Jurkat, Clone E6-1 (cell line): ENCODE measurements at regions not wholly inside any gene's neighbourhood (a gene's known extent, or its start where the extent isn't known, plus 50 kb on each side); places are given as distances from the start of the nearest gene placed in this dataset.
"Not testable (repeated sequence)": the region's sequence is repeated elsewhere in the genome, so short reads cannot be mapped to it uniquely, and the experiment has no call there.

Experiments
- DNase-seq: peaks from one replicate; pipeline ENCODE4 v3.0.0-alpha.2; 2011; ENCODE audit warnings: low read depth, low spot score
- H3K4me3 ChIP-seq: 2 replicates; pipeline ENCODE4 v1.5.1; 2011; ENCODE audit warnings: mild to moderate bottlenecking, low read length, control low read depth, moderate library complexity

- no peak overlapping the region for H3K4me3 ChIP-seq
- no peak for DNase-seq
These were observed 267.6 kb upstream of the SLITRK6 start for GRCh38 chr13:86066611-86067365.

- no peak for DNase-seq
These were observed 252.9 kb upstream of the SLITRK6 start for GRCh38 chr13:86052141-86052540.

GRCh38 chr13:86051134-86052103, 252.2 kb upstream of the SLITRK6 start:
- no peak for DNase-seq
- H3K4me3 ChIP-seq, result no peak overlapping the region

More at GRCh38 chr13:86052141-86052540, 252.9 kb upstream of the SLITRK6 start:
- no peak overlapping the region for H3K4me3 ChIP-seq

DNA sequence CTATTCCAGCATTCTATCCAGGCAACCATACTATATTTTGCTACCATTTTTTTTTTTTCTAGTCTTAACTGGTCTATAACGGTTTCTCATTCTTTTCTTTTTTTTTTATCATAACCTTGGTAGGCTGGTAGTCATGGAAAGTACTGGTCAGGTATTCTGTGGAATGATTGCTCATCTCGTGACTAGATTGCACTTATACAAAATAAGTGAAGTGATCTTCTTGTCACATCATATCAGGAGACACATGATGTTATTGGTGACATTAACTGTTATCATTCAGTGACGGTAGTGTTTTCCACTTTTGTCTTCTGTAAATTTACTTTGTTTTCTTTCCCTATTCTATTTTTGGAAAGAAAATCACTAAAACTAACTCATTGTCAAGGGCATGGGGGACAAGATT, 239.3 kb upstream of the SLITRK6 start:
- no peak for DNase-seq
- no peak overlapping the region for H3K4me3 ChIP-seq

DNA sequence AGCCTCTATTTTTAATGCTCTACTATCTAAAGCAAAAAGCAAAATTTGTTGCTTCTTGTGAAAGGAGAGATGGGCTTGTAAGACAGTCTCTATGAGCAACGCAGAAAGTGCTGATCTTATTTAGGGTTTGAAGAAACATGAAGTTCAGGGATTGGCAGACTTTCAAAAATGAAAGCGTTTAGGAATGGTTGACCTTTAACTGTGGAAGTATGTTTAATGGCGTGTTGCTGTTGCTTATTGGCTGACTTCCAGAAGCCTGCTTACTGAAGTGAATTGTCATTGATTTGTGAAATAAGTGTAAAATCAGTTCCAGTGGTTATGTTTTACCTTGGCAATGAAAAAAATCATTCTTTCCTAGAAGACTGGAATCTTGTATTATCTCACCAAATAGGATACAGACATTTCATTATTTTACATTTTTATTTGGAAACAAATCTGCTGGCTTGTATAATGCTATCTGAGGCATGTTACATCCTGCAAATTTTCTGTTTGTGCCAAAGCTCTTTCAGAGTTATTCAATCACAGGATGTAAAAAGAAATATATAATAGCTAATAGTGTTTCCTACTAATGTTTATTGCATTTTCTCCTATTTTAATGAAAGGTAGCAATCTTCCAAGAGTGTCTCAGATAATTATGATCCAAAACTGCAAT, 221.3 kb upstream of the SLITRK6 start:
- H3K4me3 ChIP-seq, result no peak overlapping the region
- DNase-seq, result no peak

DNA sequence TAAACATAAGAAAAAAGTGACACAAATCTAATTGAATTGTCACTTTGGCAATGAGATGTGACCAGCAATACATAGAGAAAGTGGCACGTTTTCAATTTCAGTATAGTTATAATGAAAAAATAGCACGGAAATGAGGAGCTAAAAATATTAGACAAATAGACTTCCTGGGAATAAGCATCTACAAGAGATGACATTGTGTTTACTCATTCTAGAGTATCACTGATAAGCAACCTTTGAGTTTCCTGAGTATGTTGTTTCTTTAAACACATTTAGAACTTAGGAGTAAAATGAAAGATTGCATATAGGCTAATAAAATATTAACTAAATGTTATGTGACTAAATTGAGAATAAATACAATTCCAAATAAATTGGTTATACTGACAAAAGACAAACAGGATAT, 207.1 kb upstream of the SLITRK6 start:
- no peak for DNase-seq
- no peak overlapping the region for H3K4me3 ChIP-seq

DNA sequence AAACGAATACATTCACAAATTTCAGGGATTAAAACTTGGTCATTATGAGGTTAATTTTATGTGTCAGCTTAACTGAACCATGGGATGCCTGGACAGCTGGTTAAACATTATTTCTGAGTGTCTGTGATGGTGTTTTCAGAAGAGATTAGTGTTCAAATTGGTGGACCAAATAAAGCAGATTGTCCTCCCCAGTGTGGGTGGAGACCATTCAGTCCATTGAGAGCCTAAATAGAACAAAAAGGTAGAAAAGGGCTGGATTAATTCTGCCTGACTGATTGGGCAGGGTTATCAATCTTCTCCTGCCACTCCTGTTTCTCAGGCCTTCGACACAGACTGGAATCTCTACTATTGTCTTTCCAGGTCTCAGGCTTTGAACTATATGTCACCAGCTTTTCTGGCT, 203.8 kb upstream of the SLITRK6 start:
- DNase-seq, result no peak
- no peak overlapping the region for H3K4me3 ChIP-seq

DNA sequence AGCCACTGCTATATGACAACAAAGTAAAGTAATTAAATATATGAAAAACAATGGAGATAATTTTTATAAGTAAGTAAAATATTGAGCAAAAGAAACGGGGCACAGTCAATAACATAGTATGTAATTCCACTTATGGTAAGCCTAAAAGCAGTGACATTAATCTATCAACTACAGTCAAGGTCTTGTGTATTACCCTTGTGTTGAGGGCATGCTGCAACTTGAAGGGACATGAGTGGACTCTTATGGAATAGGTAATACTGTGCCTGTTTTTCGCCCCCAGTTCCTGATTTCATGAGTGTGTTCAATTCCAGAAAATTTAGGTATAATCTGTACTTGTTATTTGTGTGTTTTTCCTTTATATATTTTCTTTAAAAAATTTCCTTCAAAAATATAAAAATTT, 201.3 kb upstream of the SLITRK6 start:
- H3K4me3 ChIP-seq, result no peak overlapping the region
- DNase-seq, result no peak

DNA sequence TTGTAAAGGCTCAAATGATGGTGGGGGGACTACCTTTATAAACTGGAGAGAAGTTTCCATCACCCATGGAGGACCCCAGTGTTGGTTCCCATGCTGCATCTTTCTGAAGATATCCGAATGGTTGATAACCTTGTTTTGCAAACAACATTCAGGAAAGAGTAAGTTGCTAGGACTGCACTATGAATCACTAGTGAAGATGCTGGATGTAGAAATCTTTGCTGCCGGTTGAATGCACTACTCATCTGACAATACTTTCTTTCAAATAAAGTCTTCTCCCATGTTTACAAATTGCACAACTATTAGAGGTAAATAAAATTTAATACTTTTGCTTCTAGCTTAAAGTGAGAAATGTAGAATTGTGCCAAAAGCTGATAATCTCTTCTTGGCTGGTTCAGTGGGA, 198.4 kb upstream of the SLITRK6 start:
- H3K4me3 ChIP-seq, result no peak overlapping the region
- no peak for DNase-seq

DNA sequence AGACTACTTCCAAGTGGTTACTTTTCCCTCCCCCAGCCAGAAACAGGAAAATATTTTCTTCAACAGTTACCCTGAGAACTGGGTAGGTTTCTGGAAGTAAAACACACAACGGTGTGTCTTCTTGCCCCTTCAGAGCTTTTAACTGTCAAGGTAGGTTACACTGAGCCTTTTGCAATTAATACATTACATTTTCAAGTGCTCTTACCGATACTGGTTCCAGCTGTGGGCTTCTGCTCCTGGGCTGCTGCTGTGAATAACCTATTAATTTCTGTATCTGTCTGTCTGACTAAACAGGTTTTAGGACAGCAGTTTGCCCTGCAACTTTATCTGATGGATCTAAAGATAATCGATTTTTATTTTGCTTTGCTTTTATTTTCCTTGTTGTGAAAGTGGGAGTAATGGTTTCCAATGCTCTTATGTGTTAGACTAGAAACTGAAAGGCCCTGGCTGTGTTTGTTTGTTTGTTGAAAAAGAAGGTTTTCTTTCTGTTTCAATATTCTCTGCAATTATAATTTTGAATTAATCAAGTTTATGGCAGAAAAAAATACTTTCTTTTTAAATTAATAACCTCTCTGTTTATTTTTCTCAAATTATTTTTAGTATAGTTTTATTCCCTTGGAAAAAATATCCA, 196.7 kb upstream of the SLITRK6 start:
- DNase-seq, result no peak
- no peak overlapping the region for H3K4me3 ChIP-seq

DNA sequence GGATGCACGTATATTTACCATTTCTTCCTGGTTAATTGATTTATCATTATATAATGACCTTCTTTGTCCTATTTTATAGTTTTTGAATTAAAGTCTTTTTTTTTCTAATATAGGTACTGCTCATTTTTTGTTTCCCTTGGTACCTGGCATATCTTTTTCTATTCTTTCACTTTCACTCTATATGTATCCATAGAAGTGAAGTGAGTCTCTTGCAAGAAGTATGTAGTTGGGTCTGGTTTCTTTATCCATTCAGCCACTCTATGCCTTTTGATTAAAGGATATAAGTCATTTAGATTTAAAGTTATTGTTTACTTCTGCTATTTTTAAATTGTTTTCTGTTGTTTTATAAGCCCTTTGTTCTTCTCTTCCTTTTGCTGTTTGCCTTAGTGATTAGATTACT, 194.3 kb upstream of the SLITRK6 start:
- no peak for DNase-seq

DNA sequence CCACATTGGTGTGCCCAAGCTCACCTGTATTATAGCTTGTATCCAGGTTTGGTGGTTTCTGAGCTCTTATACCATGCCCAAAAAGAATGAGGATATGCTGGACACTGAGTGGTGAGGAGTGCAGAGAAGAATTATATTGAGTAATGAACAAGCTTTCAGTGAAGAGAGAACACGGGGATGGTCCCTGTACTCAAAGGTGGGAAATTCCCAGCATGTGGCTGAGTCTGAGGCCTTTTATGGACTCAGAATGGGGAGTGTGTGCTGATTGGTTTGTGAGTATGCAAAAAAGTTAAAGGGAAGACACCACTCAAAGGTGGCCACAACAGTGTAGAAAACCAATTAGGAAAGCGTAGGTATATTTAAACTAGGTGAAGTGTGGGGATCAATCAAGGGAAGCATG, 191.2 kb upstream of the SLITRK6 start:
- H3K4me3 ChIP-seq, result no peak overlapping the region
- no peak for DNase-seq

More for the DNA sequence above, 194.3 kb upstream of the SLITRK6 start:
- no peak overlapping the region for H3K4me3 ChIP-seq

DNA sequence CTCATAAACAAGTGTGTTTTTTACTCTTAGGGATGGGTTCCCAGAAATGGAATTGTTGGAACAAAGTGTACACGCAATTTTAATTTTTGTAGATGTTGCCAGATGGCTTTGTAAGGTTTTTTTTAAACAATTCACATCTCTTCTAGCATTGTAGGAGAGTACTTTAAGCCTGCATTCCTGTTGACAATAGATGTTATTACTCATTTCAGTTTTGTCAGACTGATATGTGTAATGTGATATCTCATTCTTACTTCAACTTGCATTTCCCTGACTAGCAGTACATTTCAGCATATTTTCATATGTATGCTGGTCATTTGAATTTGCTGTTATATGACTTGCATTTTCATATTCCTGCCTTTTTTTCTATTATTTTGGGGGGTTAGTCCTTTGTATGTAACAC, 186.6 kb upstream of the SLITRK6 start:
- no peak overlapping the region for H3K4me3 ChIP-seq
- no peak for DNase-seq

DNA sequence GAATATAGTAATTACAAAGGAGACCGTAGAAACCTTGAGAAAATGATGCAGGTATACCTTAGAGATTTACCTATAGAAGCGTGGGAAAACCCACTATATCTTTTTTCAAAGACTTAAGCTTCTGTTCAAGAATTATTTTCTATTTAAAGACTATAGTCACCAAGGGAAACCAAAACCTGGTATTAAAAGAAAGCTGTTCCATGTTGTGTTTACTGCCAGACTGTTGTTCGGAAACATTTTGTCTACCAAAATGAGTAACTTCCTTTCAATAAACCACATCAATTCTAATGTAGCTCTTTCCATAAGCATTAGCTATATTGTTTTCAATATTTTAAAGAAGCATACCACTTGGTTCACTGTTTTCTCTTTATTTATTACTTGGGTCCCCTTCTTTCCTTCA, 182.9 kb upstream of the SLITRK6 start:
- no peak for DNase-seq
- H3K4me3 ChIP-seq, result no peak overlapping the region

DNA sequence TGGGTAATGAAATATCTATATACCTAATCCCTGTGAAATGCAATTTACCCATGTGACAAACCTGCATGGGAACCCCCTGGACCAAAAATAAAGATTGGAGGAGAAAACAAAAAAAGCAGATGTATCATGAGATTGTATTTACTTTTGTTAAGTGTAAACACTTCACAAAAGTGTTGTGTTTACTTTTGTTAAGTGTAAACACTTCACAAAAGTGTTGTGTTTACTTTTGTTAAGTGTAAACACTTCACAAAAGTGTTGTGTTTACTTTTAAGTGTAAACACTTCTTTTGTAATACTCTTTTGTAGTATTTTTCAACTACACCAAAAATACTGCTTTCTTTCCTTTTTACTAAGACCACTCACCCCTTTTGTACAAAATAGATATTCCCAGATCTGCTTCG, 181.2 kb upstream of the SLITRK6 start:
- not testable (repeated sequence) for H3K4me3 ChIP-seq, DNase-seq

- DNase-seq, result no peak
- no peak overlapping the region for H3K4me3 ChIP-seq
These were observed 177.0 kb upstream of the SLITRK6 start for GRCh38 chr13:85976242-85976641.

DNA sequence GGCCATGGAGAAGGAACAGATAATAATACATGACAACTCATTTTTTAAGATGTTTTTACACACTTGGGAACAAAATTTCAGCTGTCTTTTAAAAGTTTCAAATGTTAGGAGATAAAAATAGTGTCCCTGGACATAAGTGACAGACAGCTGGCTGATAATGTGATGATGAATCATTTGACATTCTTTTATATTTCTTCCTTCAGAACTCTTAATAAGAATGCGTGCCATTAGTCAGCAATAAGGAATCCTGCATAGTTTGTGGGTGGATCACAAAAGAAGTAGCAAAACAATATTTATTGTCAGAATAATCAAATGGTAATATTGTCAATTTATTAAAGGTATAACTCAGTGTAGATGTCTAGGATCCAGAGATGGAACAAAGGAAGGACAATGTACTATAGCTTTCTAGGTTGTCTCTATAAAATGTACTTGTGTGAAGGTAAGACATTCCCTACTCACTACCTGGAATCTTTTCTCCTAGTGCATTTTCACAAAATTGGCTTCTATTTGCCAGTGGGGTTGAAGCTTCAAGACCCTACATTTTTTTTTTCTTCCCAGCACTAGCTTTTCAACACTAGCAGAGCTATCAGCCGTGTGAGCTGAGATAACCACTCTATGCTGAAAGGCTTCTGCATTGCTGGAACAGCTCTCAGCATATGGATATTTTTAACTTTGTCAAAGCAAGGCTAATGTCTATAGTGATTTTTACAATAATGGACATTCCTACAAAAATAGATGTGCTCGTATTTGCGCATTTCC, 175.6 kb upstream of the SLITRK6 start:
- H3K4me3 ChIP-seq, result no peak overlapping the region
- DNase-seq, result no peak

- H3K4me3 ChIP-seq, result no peak overlapping the region
- no peak for DNase-seq
These were observed 171.5 kb upstream of the SLITRK6 start for GRCh38 chr13:85970727-85971126.

DNA sequence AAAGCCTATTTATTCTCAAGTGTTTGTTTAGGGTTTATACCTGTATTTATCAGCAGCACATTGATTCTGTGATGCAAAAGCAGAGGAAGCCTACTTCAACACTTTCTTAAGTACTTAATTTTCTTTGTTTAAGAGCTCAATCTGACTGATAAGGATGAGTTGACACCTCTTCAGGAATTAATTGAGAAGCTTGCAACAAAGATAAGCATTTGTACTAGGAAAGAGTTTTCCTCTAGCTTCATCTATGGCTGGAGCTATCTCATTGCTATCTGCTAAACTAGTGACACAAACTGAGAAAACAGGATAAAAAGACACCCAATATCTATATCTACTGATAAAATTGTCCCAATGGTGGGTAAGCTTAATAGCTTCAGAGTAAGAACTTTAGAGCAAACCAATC, 170.1 kb upstream of the SLITRK6 start:
- DNase-seq, result no peak

More for the DNA sequence above, 170.1 kb upstream of the SLITRK6 start:
- H3K4me3 ChIP-seq, result no peak overlapping the region
